ENCODE measurements at regions not wholly inside any gene's neighbourhood (a gene's known extent, or its start where the extent isn't known, plus 50 kb on each side); places are given as distances from the start of the nearest gene placed in this dataset.

DNA sequence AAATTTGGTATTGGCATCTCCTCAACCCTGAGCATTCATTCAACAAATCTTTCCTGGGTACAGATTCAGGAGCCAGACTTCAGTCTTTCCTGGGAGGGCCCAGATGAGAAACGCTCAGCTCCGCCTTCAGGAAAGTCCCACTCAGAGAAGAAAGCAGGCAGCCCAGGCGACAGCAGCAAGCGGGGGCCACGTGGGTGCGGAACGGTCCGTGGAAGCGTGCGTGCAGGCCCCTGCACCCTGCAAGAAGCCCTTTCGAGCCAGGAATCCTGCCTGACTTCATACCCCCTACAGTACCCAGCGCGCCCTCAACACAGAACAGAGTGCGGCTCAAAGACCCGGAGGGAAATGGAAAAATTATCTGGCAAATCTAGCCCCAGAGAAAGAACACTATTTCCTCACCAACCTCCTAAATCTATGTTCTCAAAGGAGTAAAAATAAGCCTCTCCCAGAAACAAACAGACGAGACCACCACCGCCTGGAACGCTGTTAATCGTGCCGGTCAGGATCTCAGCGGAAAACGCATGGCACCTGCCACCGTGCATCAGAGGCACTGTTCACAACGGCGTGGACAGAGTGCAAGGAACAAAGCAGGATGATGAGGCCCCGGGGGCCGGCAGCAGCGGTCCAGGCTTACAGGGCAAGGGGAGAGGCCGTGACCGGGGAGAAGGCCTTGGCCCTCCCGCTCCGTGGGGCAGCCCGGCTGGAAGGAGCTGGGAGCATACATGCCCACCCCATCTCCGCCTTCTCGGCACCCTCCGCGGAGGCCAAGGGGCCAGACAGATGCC, 318.3 kb downstream of the EIPR1 start:
- TF ChIP-seq, protein P1, sequence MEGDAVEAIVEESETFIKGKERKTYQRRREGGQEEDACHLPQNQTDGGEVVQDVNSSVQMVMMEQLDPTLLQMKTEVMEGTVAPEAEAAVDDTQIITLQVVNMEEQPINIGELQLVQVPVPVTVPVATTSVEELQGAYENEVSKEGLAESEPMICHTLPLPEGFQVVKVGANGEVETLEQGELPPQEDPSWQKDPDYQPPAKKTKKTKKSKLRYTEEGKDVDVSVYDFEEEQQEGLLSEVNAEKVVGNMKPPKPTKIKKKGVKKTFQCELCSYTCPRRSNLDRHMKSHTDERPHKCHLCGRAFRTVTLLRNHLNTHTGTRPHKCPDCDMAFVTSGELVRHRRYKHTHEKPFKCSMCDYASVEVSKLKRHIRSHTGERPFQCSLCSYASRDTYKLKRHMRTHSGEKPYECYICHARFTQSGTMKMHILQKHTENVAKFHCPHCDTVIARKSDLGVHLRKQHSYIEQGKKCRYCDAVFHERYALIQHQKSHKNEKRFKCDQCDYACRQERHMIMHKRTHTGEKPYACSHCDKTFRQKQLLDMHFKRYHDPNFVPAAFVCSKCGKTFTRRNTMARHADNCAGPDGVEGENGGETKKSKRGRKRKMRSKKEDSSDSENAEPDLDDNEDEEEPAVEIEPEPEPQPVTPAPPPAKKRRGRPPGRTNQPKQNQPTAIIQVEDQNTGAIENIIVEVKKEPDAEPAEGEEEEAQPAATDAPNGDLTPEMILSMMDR (IDR thresholded peaks at IDR 0.05; ENCODE audit: control extremely low read depth in 1 of 3, insufficient read depth in 1 of 3, low read depth in 1 of 3, low read length in 3 of 3) = no peak
- TF ChIP-seq SAP30 (IDR thresholded peaks at IDR 0.05; ENCODE audit: insufficient read depth, insufficient replicate concordance, low read length) (no peak), HDAC6 (IDR thresholded peaks at IDR 0.05; ENCODE audit: low read depth, low read length) (no peak), YY1 (IDR thresholded peaks at IDR 0.05; ENCODE audit: low read depth, low read length) (no peak), POLR2AphosphoS5 (IDR thresholded peaks at IDR 0.05; ENCODE audit: low read depth, low read length) (no peak), RAD21 (IDR thresholded peaks at IDR 0.05 in 1 of 2, conservative IDR thresholded peaks at IDR 0.05 in 1 of 2; ENCODE audit: low read depth in 2 of 2, low read length in 2 of 2) (no peak), CHD1 (IDR thresholded peaks at IDR 0.05; ENCODE audit: low read depth, low read length) (no peak), SUZ12 (IDR thresholded peaks at IDR 0.05; ENCODE audit: low read length) (no peak), MAFK (IDR thresholded peaks at IDR 0.05; ENCODE audit: low read depth, low read length) (no peak), CEBPB (IDR thresholded peaks at IDR 0.05; ENCODE audit: low read depth, low read length) (no peak)
- TF ChIP-seq, protein P2, sequence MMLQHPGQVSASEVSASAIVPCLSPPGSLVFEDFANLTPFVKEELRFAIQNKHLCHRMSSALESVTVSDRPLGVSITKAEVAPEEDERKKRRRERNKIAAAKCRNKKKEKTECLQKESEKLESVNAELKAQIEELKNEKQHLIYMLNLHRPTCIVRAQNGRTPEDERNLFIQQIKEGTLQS (IDR thresholded peaks at IDR 0.05; ENCODE audit: insufficient read depth, low read depth, low read length) = no peak

All from H1 (cell line).